Motor neuron (in vitro differentiated cells): ENCODE measurements at regions not wholly inside any gene's neighbourhood (a gene's known extent, or its start where the extent isn't known, plus 50 kb on each side); places are given as distances from the start of the nearest gene placed in this dataset.
A peak's percentile ranks its signal among the peaks of the same experiment; 100 is the strongest.
"Not testable (repeated sequence)": the region's sequence is repeated elsewhere in the genome, so short reads cannot be mapped to it uniquely, and the experiment has no call there.

Experiments used
- ATAC-seq, 8 experiments: fragments of 200-7000 bp; cut with Tn5 transposase; replicated peaks in 6 of 8; 2 replicates each; pipeline ENCODE4 v1.8.0; 2021; ENCODE audit warnings: mild to moderate bottlenecking in 8 of 8, moderate library complexity in 8 of 8
- H3K27ac ChIP-seq, 2 donors: fragments of 250-450 bp; sonication (Bioruptor Pico); 2 replicates each; pipeline ENCODE4 v1.9.0; 2021; ENCODE audit warnings: antibody characterized with exemption in 2 of 2, mild to moderate bottlenecking in 2 of 2, moderate library complexity in 1 of 2
- H3K4me1 ChIP-seq, 2 donors: fragments of 250-450 bp; sonication (Bioruptor Pico); replicated peaks in 1 of 2; 2 replicates each; pipeline ENCODE4 v1.6.1; 2021; ENCODE audit warnings: antibody characterized with exemption in 2 of 2, mild to moderate bottlenecking in 2 of 2, moderate library complexity in 1 of 2
- H3K4me3 ChIP-seq, 5 donors: fragments of 250-450 bp; sonication (Bioruptor Pico); 2 replicates each; pipeline ENCODE4 v1.9.0; 2021; ENCODE audit warnings: antibody characterized with exemption in 5 of 5, mild to moderate bottlenecking in 5 of 5, moderate library complexity in 4 of 5
- whole genome bisulfite sequencing, 10 experiments: fragments of 450-650 bp; shearing (Covaris generic); methylation state at CpG; one replicate each; pipeline ENCODE4 v1.0.0; 2022; 5-methylcytosine and 5-hydroxymethylcytosine counted together
- in situ Hi-C, 9 experiments: fragments of 400-800 bp; cut with MboI; loops; one replicate each; pipeline ENCODE4 v1.15.0; 2021; ENCODE audit warnings: low sequenced_read_pairs in 9 of 9, low pct_unique_long_range_greater_than_20kb in 2 of 9; ENCODE audit not compliant: unreplicated experiment in 9 of 9

DNA sequence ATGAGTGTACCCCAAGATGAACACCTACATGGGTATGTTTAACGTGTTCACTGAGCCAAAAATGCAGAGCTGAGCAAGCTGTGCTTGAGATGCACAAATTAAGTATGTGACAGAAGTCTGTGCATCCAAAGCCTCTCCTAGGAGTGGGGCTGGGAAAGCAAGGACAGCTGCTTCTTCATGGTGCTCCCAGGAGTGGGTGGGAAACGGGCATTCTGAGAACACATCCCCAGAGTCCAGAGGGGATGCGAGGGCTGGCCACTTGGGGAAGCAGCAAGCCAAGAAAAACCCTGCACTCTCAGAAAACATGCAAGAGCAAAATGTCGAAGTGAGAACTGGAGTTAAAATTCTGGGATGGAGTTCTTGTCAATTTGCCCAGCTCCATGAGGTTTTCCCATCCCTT lies 414.3 kb downstream of the BCAT1 start:
- Histone ChIP-seq H3K27ac (no peak overlapping the region), H3K4me3 (no peak overlapping the region), H3K4me1 (peaks cover 6 to 13% of the 10 kb centered on the region in 2 donors)
- ATAC-seq = peak in 3 of 8 experiments; percentile 10 to 59 (median 45)
- WGBS, 10 experiments = 18 to 100% (median 60%) methylated on average over 1 to 3 of the region's 4 CpGs; no CpG with 5 or more reads in 4 of the 10 experiments
- in situ Hi-C loops = no loop called here

- in situ Hi-C loops = no loop called here
- ATAC-seq = peak in 2 of 8 experiments; percentile 39 to 48
- WGBS, 10 experiments = 8 to 100% (median 80%) methylated on average over 1 to 3 of the region's 3 CpGs; no CpG with 5 or more reads in 1 of the 10 experiments
Measured at GRCh38 chr12:24533716-24534352, 415.1 kb downstream of the BCAT1 start.

DNA sequence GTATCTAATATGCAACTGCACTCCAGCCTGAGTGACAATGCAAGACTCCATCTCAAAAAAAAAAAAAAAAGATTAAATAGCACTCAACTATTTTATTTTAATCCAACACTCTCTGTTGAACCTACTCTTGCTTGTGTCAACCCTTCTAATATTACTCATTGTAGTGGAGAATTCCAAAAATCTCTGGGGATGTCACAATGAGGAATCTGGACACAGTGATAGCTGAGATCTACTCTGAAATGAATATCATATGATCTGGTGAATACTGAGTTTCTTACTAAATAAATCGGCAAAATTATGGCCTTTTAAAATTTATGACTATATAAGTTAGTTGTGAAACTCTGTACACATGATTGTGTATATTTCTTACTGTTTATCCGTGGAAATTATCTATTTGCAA lies 418.2 kb downstream of the BCAT1 start:
- 0 to 100% (median 88%) methylated on average over 1 to 2 of the region's 2 CpGs for WGBS, 10 experiments
- no peak overlapping the region for H3K27ac ChIP-seq

More at GRCh38 chr12:24533716-24534352, 415.1 kb downstream of the BCAT1 start:
- no peak overlapping the region for H3K4me3 ChIP-seq
- no peak overlapping the region for H3K27ac ChIP-seq
- peaks cover 6 to 13% of the 10 kb centered on the region in 2 donors for H3K4me1 ChIP-seq

GRCh38 chr12:24527102-24527501 lies 421.8 kb downstream of the BCAT1 start:
- no peak for ATAC-seq
- in situ Hi-C loops = no loop called here

More for the DNA sequence above, 418.2 kb downstream of the BCAT1 start:
- in situ Hi-C loops = no loop called here
- ATAC-seq = no peak
- Histone ChIP-seq H3K4me1 (peaks cover 6 to 8% of the 10 kb centered on the region in 2 donors), H3K4me3 (no peak overlapping the region)

DNA sequence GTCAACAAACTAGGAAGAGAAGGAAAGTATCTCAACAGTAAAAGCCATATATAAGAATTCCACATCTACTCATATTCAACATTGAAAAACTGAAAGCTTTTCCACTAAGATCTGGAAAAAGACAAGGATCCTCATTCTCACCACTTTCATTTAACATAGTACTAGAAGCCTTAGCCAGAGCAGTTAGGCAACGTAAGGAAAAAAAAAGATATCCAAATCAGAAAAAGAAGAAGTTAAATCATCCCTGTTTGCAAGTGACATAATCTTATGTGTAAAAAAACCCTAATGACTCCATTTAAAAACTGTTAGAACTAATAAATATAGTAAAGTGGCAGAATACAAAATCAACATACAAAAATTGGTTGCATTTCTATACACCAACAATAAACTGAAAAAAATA lies 426.2 kb downstream of the BCAT1 start:
- WGBS, 10 experiments = 17 to 100% (median 75%) methylated on average over 1 of the region's 1 CpG; no CpG with 5 or more reads in 1 of the 10 experiments
- no peak overlapping the region for H3K4me3 ChIP-seq
- ATAC-seq = no peak
- no peak overlapping the region for H3K27ac ChIP-seq
- in situ Hi-C loops = no loop called here
- no peaks in the 10 kb centered on the region for H3K4me1 ChIP-seq

More at GRCh38 chr12:24527102-24527501, 421.8 kb downstream of the BCAT1 start:
- Histone ChIP-seq H3K27ac (no peak overlapping the region), H3K4me3 (no peak overlapping the region), H3K4me1 (no peaks in the 10 kb centered on the region)

- no peak overlapping the region for H3K27ac ChIP-seq
- in situ Hi-C loops = no loop called here
- 60 to 100% (median 100%) methylated on average over 1 of the region's 1 CpG; no CpG with 5 or more reads in 3 of the 10 experiments for WGBS, 10 experiments
- no peak overlapping the region for H3K4me3 ChIP-seq
- ATAC-seq = no peak
- no peaks in the 10 kb centered on the region for H3K4me1 ChIP-seq
Measured at GRCh38 chr12:24519759-24520158, 429.1 kb downstream of the BCAT1 start.

DNA sequence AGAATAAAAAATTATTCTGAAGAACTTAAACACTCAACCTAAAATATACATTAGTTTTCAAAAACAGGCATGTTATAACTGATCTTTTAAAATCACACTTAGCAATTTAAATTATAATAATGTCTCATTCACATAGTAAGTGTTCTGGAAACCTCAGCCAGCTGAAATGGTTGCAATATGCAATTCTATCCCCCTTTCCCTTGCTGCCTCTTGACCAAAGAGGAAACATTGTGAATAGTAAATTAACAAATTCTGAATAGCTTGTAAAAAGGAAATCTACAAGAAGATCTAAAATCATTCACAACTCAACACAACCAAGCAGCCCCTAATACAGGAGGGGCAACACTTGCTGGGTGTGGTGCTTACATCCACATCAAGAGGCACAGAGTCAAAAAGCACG lies 431.9 kb downstream of the BCAT1 start:
- H3K4me1 ChIP-seq = no peaks in the 10 kb centered on the region
- in situ Hi-C loops = no loop called here
- no peak overlapping the region for H3K27ac ChIP-seq
- peak in 3 of 8 experiments; percentile 65 to 88 (median 76) for ATAC-seq
- no peak overlapping the region for H3K4me3 ChIP-seq
- WGBS, 10 experiments = 0 to 67% (median 0%) methylated on average over 1 of the region's 1 CpG; no CpG with 5 or more reads in 3 of the 10 experiments

DNA sequence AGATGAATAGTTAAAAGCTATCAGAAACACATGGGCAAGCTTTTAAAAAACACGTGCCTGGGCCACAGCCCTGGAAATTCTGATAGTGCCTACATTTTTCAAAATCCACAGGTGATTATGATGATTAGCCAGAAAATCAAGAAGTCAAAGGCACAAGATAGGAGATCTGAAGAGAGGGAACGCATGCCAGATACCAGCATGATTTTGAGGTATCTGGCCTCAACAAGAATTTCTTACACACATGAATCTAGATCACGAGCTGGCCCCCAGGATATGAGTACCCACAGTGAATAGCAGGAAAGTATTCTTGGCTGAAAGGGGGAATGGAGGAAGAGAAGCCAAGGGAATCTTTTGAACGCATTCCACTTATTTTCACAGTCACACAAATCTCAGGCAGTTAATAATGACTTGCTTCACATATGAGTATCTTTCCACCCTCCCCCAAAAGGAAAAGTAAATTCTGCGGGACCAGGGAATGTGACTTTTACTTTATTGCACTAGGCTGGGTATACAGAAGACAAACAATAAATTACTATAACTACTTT lies 438.2 kb downstream of the BCAT1 start:
- no peaks in the 10 kb centered on the region for H3K4me1 ChIP-seq
- no peak overlapping the region for H3K27ac ChIP-seq
- no peak overlapping the region for H3K4me3 ChIP-seq
- 20 to 100% (median 80%) methylated on average over 1 to 5 of the region's 5 CpGs; no CpG with 5 or more reads in 1 of the 10 experiments for WGBS, 10 experiments
- in situ Hi-C loops = no loop called here
- no peak for ATAC-seq

DNA sequence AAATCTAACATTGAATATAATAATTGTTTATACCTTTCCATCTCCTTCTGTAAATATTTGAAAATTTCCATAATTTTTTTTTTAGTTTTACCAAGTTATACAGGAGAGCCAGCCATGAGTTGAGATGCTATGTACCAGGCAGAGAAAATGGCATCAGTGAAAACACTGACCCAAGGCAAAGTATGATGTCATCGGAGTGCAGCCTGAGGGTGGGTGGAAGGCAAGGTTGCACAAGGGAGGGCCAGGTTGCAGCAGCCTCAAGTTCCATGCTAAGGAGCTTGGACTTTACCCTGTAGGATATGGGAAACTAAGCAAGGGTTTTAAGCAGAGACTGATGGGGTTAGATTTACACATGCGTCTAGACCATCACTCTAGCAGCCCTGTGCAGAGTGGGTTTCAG lies 441.1 kb downstream of the BCAT1 start:
- ATAC-seq = no peak
- in situ Hi-C loops = no loop called here
- 17 to 100% (median 80%) methylated on average over 1 to 2 of the region's 2 CpGs; no CpG with 5 or more reads in 3 of the 10 experiments for WGBS, 10 experiments
- no peak overlapping the region for H3K4me3 ChIP-seq
- H3K4me1 ChIP-seq = no peaks in the 10 kb centered on the region
- H3K27ac ChIP-seq = no peak overlapping the region

DNA sequence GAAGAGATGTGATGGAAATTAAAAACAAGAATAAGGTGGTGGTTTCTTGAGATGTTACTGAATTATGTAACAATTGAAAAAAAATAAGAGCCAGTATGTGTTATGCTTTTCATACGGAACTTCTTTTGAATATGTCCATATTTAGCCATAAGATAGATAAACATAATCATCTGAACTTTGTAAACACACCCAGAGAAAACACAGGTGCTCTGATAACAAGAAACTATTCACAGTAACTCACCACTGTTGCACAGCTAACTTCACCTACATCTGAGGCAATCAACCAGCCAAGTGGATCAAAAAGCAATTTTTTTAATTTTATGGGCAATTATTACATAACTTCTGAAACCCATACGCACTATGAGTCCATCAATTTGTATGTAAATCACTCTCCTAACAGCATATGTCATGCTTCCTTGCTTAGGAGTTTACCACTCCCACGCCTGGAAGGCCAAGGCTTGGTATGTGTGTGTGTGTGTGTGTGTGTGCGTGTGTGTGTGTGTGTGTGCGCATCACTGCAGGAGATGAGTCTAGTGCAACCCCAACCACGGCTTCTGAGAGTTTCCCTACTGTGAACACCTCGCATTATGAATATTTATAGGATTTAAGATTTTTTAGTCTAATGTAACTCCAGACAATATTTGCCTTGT lies 443.4 kb downstream of the BCAT1 start:
- Histone ChIP-seq H3K27ac (no peak overlapping the region), H3K4me1 (peaks cover 2 to 3% of the 10 kb centered on the region in 2 donors), H3K4me3 (no peak overlapping the region)
- in situ Hi-C loops = no loop called here
- 0 to 100% (median 47%) methylated on average over 1 to 7 of the region's 7 CpGs for WGBS, 10 experiments
- peak in 7 of 8 experiments; percentile 26 to 96 (median 71) for ATAC-seq

GRCh38 chr12:24503477-24503876 lies 445.4 kb downstream of the BCAT1 start:
- in situ Hi-C loops, H3K4me3 ChIP-seq, H3K4me1 ChIP-seq, ATAC-seq, H3K27ac ChIP-seq: not testable (repeated sequence)
- 38 to 100% (median 86%) methylated on average over 1 of the region's 1 CpG; no CpG with 5 or more reads in 3 of the 10 experiments for WGBS, 10 experiments

DNA sequence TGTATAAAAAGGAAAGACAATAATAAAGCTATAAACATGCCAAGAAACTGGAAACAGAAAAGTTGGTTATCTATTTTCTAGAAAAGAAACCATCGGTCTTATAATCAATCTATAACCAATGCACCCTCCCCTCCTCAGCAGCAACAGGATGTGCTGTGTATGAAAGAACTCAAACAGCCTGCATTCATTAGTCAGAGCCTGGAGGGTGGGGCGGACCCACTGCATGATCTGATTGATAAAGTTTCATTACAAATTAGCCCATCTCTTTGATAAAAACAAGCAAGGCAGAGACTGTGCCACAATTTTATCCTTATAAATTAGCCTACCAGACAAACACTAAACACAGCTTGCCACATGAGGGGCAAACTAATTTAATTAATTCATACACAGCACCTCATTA lies 448.1 kb downstream of the BCAT1 start:
- in situ Hi-C loops = no loop called here
- peaks cover 2 to 3% of the 10 kb centered on the region in 2 donors for H3K4me1 ChIP-seq
- no peak overlapping the region for H3K4me3 ChIP-seq
- H3K27ac ChIP-seq = no peak overlapping the region
- WGBS, 10 experiments = 0 to 21% (median 0%) methylated on average over 1 to 2 of the region's 2 CpGs; no CpG with 5 or more reads in 1 of the 10 experiments
- peak; percentile 38 to 79 (median 68) for ATAC-seq

DNA sequence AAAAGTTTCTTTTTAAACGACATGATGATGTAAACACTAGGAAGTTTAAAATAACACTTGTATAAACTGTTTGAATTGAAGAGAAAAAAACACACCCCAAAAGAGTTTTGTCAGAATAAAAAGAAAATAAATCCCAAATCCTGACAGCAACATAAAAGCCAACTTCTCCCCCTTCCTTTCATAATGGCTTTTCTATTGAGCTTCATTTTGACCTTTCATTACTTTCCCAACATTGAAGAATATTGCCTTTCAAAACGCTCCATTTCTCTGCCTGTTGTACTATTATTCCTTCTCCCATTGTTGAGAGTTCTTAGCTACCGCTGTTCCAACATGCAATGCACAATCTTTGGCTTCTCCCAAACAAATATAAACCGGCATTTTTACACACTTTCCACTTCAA lies 448.5 kb downstream of the BCAT1 start:
- H3K4me3 ChIP-seq = no peak overlapping the region
- ATAC-seq = peak in 5 of 8 experiments; percentile 59 to 82 (median 73)
- H3K4me1 ChIP-seq = peaks cover 2 to 3% of the 10 kb centered on the region in 2 donors
- in situ Hi-C loops = no loop called here
- 0 to 35% (median 3%) methylated on average over 2 to 4 of the region's 4 CpGs; no CpG with 5 or more reads in 1 of the 10 experiments for WGBS, 10 experiments
- no peak overlapping the region for H3K27ac ChIP-seq
